ENCODE measurements at regions not wholly inside any gene's neighbourhood (a gene's known extent, or its start where the extent isn't known, plus 50 kb on each side); places are given as distances from the start of the nearest gene placed in this dataset.
"Not testable (repeated sequence)": the region's sequence is repeated elsewhere in the genome, so short reads cannot be mapped to it uniquely, and the experiment has no call there.

GRCh38 chr20:24418731-24419130, 50.7 kb upstream of the SYNDIG1 start:
- DNase-seq (ENCODE audit: low read depth) = no peak

GRCh38 chr20:24417485-24417884, 51.9 kb upstream of the SYNDIG1 start:
- no peak for DNase-seq (ENCODE audit: low read depth)

- DNase-seq (ENCODE audit: low read depth) = not testable (repeated sequence)
Observed at GRCh38 chr20:24415444-24415843, 54.0 kb upstream of the SYNDIG1 start.

- no peak for DNase-seq (ENCODE audit: low read depth)
Observed at GRCh38 chr20:24411834-24412216, 57.6 kb upstream of the SYNDIG1 start.

GRCh38 chr20:24411003-24411833, 58.2 kb upstream of the SYNDIG1 start:
- no peak for DNase-seq (ENCODE audit: low read depth)

GRCh38 chr20:24407151-24407550, 62.3 kb upstream of the SYNDIG1 start:
- DNase-seq (ENCODE audit: low read depth) = no peak

- no peak for DNase-seq (ENCODE audit: low read depth)
Observed at GRCh38 chr20:24406750-24407149, 62.7 kb upstream of the SYNDIG1 start.

GRCh38 chr20:24406251-24406650, 63.2 kb upstream of the SYNDIG1 start:
- no peak for DNase-seq (ENCODE audit: low read depth)

GRCh38 chr20:24405810-24406209, 63.6 kb upstream of the SYNDIG1 start:
- peak; percentile 2 for DNase-seq (ENCODE audit: low read depth)

GRCh38 chr20:24403406-24403805, 66.0 kb upstream of the SYNDIG1 start:
- DNase-seq (ENCODE audit: low read depth) = no peak

GRCh38 chr20:24402188-24402587, 67.2 kb upstream of the SYNDIG1 start:
- no peak for DNase-seq (ENCODE audit: low read depth)

GRCh38 chr20:24395151-24395550, 74.3 kb upstream of the SYNDIG1 start:
- DNase-seq (ENCODE audit: low read depth) = no peak

GRCh38 chr20:24393903-24394302, 75.5 kb upstream of the SYNDIG1 start:
- no peak for DNase-seq (ENCODE audit: low read depth)

GRCh38 chr20:24392612-24393011, 76.8 kb upstream of the SYNDIG1 start:
- no peak for DNase-seq (ENCODE audit: low read depth)

- DNase-seq (ENCODE audit: low read depth) = no peak
Observed at GRCh38 chr20:24389686-24390085, 79.7 kb upstream of the SYNDIG1 start.

GRCh38 chr20:24388828-24389380, 80.5 kb upstream of the SYNDIG1 start:
- DNase-seq (ENCODE audit: low read depth) = no peak

GRCh38 chr20:24385547-24385946, 83.9 kb upstream of the SYNDIG1 start:
- no peak for DNase-seq (ENCODE audit: low read depth)

- no peak for DNase-seq (ENCODE audit: low read depth)
Observed at GRCh38 chr20:24384865-24385264, 84.6 kb upstream of the SYNDIG1 start.

- no peak for DNase-seq (ENCODE audit: low read depth)
Observed at GRCh38 chr20:24382743-24383142, 86.7 kb upstream of the SYNDIG1 start.

- no peak for DNase-seq (ENCODE audit: low read depth)
Observed at GRCh38 chr20:24382331-24382730, 87.1 kb upstream of the SYNDIG1 start.

- DNase-seq (ENCODE audit: low read depth) = no peak
Observed at GRCh38 chr20:24381886-24382285, 87.5 kb upstream of the SYNDIG1 start.

- DNase-seq (ENCODE audit: low read depth) = peak; percentile 11
Observed at GRCh38 chr20:24379484-24379927, 89.9 kb upstream of the SYNDIG1 start.

GRCh38 chr20:24378661-24379483, 90.6 kb upstream of the SYNDIG1 start:
- DNase-seq (ENCODE audit: low read depth) = no peak

All from renal cortical epithelial cell (primary cell).